Sigmoid colon (tissue), 4 donors: ENCODE measurements at regions not wholly inside any gene's neighbourhood (a gene's known extent, or its start where the extent isn't known, plus 50 kb on each side); places are given as distances from the start of the nearest gene placed in this dataset.
"Not testable (repeated sequence)": the region's sequence is repeated elsewhere in the genome, so short reads cannot be mapped to it uniquely, and the experiment has no call there.

ENCODE experiments used
- EP300 ChIP-seq, 4 donors: sonication (generic); formaldehyde crosslinking; IDR thresholded peaks; one replicate each; pipeline ENCODE4 v1.6.1; 2017; ENCODE audit warnings: antibody characterized with exemption in 4 of 4
- TF ChIP-seq, protein P1 (sequence below), 4 experiments: fragments of 450-650 bp in 3 of 4; fragments of 200-600 bp in 1 of 4; IDR thresholded peaks; one replicate each; pipeline ENCODE4 v1.5.1; 2016 to 2019; ENCODE audit warnings: antibody characterized with exemption in 4 of 4, mild to moderate bottlenecking in 3 of 4, moderate library complexity in 2 of 4

- TF ChIP-seq, protein P1, sequence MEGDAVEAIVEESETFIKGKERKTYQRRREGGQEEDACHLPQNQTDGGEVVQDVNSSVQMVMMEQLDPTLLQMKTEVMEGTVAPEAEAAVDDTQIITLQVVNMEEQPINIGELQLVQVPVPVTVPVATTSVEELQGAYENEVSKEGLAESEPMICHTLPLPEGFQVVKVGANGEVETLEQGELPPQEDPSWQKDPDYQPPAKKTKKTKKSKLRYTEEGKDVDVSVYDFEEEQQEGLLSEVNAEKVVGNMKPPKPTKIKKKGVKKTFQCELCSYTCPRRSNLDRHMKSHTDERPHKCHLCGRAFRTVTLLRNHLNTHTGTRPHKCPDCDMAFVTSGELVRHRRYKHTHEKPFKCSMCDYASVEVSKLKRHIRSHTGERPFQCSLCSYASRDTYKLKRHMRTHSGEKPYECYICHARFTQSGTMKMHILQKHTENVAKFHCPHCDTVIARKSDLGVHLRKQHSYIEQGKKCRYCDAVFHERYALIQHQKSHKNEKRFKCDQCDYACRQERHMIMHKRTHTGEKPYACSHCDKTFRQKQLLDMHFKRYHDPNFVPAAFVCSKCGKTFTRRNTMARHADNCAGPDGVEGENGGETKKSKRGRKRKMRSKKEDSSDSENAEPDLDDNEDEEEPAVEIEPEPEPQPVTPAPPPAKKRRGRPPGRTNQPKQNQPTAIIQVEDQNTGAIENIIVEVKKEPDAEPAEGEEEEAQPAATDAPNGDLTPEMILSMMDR (IDR thresholded peaks at IDR 0.05): not testable (repeated sequence)
- not testable (repeated sequence) for TF ChIP-seq EP300 (IDR thresholded peaks at IDR 0.05)
These were observed 134.1 kb downstream of the RRAGC start for GRCh38 chr1:38725321-38725961.
